ENCODE measurements at regions not wholly inside any gene's neighbourhood (a gene's known extent, or its start where the extent isn't known, plus 50 kb on each side); places are given as distances from the start of the nearest gene placed in this dataset.
A peak's percentile ranks its signal among the peaks of the same experiment; 100 is the strongest.

DNA sequence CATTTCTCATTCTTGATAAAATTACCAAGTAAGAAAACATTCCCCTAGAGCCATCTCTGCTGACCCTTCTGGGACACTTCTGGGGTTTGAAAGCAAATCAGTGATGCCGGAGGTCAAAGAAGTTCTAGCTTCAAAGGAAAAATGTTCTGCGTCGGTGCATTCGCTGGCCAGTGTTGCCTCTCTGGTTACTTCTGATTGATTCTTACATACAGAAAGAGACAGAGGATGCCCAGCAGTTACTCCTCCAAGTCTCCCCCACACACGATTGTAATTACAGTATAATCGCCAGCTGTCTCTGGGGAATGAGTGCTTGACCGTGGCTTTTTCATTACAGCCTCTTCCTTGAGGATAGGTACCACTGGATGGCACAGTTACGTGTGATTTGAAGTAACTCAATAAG, 150.9 kb downstream of the SNX19 start:
- H3K4me3 Mint-ChIP-seq, result no peak overlapping the region
- H3K36me3 Mint-ChIP-seq (ENCODE audit: low read depth), result no peaks in the 10 kb centered on the region
- peaks cover 20% of the 10 kb centered on the region for H3K9me3 Mint-ChIP-seq
- H3K27me3 Mint-ChIP-seq (ENCODE audit: low read depth, poor library complexity), result peaks cover 7% of the 10 kb centered on the region
- DNase-seq, result peak; percentile 37
- peak overlapping the region; percentile 70 for H3K27ac Mint-ChIP-seq
- TF ChIP-seq, protein P1, sequence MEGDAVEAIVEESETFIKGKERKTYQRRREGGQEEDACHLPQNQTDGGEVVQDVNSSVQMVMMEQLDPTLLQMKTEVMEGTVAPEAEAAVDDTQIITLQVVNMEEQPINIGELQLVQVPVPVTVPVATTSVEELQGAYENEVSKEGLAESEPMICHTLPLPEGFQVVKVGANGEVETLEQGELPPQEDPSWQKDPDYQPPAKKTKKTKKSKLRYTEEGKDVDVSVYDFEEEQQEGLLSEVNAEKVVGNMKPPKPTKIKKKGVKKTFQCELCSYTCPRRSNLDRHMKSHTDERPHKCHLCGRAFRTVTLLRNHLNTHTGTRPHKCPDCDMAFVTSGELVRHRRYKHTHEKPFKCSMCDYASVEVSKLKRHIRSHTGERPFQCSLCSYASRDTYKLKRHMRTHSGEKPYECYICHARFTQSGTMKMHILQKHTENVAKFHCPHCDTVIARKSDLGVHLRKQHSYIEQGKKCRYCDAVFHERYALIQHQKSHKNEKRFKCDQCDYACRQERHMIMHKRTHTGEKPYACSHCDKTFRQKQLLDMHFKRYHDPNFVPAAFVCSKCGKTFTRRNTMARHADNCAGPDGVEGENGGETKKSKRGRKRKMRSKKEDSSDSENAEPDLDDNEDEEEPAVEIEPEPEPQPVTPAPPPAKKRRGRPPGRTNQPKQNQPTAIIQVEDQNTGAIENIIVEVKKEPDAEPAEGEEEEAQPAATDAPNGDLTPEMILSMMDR (IDR thresholded peaks at IDR 0.05), result no peak
- peaks cover 82% of the 10 kb centered on the region for H3K4me1 Mint-ChIP-seq

DNA sequence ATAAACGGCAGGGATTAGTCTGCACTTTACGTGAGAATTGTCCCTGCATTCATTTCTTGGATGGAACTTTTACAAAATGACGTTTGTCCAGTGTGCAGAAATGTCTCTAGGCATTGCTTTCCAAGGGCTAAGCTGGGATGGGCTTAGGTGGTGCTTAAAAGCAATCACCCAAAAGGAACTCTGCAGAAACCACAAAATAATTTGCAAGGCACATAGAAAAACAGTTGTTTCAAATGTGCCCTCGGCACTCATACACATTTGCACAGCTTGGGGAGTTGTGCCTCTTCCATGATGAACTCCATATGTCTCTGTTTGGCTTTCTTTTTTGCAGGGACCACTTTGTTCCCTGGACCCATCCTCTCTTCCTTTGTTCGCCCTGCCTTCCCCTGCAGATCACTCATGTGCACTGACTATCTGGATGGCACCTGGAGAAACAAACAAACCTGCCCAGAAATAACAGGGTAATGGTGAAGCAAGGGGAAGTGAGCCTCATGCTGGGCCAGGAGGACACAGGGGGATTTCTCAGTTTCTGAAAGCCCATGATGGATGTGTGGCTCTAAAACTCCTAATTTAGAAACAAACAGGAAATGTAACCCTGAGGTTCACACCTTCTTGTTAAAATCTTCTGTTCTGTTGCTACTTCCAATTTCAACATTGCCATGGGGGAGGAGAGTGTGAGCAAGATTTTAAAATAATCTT, 150.2 kb downstream of the SNX19 start:
- DNase-seq, result no peak
- TF ChIP-seq, protein P1 (IDR thresholded peaks at IDR 0.05), result no peak
- Mint-ChIP-seq H3K27me3 (ENCODE audit: low read depth, poor library complexity) (peaks cover 6% of the 10 kb centered on the region), H3K4me3 (peak overlapping the region; percentile 58), H3K4me1 (peaks cover 82% of the 10 kb centered on the region), H3K9me3 (peaks cover 20% of the 10 kb centered on the region), H3K36me3 (ENCODE audit: low read depth) (no peaks in the 10 kb centered on the region), H3K27ac (peak overlapping the region; percentile 69)

DNA sequence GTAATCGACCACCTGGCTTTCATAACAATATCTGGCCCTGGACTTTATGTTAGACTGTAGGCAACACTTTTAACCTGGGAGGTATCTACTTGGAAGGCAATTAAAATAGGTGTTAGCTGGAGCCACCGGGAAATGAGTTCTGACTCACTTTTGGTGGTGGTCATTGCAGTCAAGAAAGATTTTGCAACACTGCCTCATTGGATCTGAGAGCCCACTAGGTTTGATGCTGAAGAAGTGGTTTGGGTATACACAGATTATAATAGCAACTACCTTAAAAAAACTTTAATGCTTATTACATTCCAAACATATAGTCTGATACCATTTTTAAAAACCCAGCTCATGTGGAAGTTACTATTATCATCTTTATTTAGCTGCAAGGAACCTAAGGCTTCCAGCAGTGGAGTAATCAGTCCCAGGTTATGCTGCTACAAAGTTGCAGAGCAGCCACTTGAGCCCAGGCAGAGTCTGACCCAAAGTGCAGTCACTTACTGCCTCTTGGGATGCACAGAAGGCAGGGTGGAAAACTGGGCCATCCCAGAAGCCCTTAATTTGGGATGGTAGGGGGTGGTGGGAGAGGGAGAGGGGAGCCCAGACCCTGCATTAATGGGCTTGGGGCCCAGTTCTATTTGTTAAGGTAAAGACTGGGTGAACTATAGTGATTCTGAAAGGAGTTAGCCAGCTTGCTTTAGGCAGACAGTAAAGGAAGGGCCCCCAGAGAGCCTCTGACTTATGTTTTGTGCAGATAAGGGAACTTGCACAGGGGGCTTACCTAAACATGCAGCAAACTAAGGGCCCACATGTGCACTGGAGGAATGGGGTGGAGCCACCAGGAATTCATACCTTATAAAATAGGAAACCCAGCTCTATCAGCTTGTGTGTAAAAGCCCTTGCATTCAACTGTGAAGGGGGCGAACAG, 149.4 kb downstream of the SNX19 start:
- peak overlapping the region; percentile 58 for H3K4me3 Mint-ChIP-seq
- no peak for DNase-seq
- peaks cover 3% of the 10 kb centered on the region for H3K27me3 Mint-ChIP-seq (ENCODE audit: low read depth, poor library complexity)
- TF ChIP-seq, protein P1 (IDR thresholded peaks at IDR 0.05), result no peak
- H3K36me3 Mint-ChIP-seq (ENCODE audit: low read depth), result no peaks in the 10 kb centered on the region
- peaks cover 20% of the 10 kb centered on the region for H3K9me3 Mint-ChIP-seq
- peaks cover 82% of the 10 kb centered on the region for H3K4me1 Mint-ChIP-seq
- H3K27ac Mint-ChIP-seq, result peak overlapping the region; percentile 75

DNA sequence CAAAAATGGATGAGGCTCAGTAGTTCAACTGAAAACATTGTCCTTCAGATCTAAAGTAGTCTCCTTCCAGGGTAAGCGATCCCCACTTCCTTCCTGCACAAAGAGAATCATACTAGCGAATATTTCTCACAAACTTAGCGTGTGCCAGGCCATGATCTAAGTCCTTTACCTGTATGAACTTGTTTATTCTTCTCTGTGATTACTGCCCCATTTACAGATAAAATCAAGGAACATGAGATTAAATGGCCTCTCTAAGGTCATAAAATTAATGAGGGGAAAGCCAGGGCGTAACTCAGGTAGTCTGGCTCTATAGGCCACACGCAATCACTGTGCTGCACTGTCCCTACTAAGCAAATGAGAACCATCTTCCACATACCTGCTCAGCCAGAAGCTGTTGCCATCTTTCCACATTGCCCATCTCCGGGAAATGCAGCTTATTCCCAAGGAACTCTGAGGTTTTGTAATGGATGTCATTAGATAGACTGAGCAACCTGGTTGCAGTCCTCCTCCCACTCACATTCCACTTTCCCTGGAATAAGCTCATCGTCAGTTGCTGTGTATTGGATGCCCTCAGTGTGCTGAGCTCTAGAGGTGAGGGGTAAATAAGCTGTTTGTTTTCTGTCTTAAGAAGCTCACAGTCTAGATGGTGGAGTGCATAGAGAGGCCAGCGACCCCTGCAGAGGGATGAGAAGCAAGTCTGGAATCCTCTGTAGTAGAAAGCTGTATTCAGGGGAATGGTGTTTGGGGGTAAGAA, 146.3 kb downstream of the SNX19 start:
- H3K36me3 Mint-ChIP-seq (ENCODE audit: low read depth), result no peaks in the 10 kb centered on the region
- H3K27me3 Mint-ChIP-seq (ENCODE audit: low read depth, poor library complexity), result peaks cover 3% of the 10 kb centered on the region
- TF ChIP-seq, protein P1 (IDR thresholded peaks at IDR 0.05), result no peak
- H3K9me3 Mint-ChIP-seq, result peaks cover 20% of the 10 kb centered on the region
- H3K4me3 Mint-ChIP-seq, result no peak overlapping the region
- peak overlapping the region; percentile 34 for H3K27ac Mint-ChIP-seq
- DNase-seq, result no peak
- H3K4me1 Mint-ChIP-seq, result peaks cover 77% of the 10 kb centered on the region

DNA sequence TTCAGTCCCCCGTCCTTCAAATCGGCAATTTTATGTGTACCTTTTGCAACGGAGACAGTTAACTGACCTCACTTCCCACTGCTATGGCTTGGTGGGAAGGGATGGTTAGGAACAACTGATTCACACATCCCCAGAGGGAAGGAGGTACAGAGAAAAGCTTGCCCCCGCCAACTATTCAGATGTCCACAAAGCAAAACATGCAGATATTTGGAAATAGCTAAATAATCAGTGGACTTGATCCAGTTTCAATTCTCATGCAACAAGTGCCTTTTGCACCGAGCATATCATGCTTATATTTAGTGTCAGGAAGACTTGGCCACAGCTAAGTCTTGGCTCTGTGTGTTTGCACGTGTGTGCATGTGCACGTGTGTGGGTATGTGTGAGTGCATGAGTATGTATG, 144.6 kb downstream of the SNX19 start:
- H3K4me1 Mint-ChIP-seq, result peaks cover 59% of the 10 kb centered on the region

More for the DNA sequence above, 144.6 kb downstream of the SNX19 start:
- peaks cover 24% of the 10 kb centered on the region for H3K9me3 Mint-ChIP-seq
- H3K36me3 Mint-ChIP-seq (ENCODE audit: low read depth), result no peaks in the 10 kb centered on the region
- no peak for DNase-seq
- TF ChIP-seq, protein P1 (IDR thresholded peaks at IDR 0.05), result no peak
- no peak overlapping the region for H3K4me3 Mint-ChIP-seq
- H3K27me3 Mint-ChIP-seq (ENCODE audit: low read depth, poor library complexity), result peaks cover 3% of the 10 kb centered on the region
- H3K27ac Mint-ChIP-seq, result no peak overlapping the region
